ENCODE measurements at regions not wholly inside any gene's neighbourhood (a gene's known extent, or its start where the extent isn't known, plus 50 kb on each side); places are given as distances from the start of the nearest gene placed in this dataset.

- DNase-seq (ENCODE audit: low spot score): no peak
- TF ChIP-seq CTCF (IDR thresholded peaks at IDR 0.05; ENCODE audit: extremely low read depth, missing control alignments): no peak
Measured at GRCh38 chr13:90746230-90746629, 601.3 kb upstream of the MIR17HG start.

- no peak for TF ChIP-seq CTCF (IDR thresholded peaks at IDR 0.05; ENCODE audit: extremely low read depth, missing control alignments)
Measured at GRCh38 chr13:90750021-90750420, 597.5 kb upstream of the MIR17HG start.

GRCh38 chr13:90751026-90751425, 596.5 kb upstream of the MIR17HG start:
- DNase-seq (ENCODE audit: low spot score): no peak
- no peak for TF ChIP-seq CTCF (IDR thresholded peaks at IDR 0.05; ENCODE audit: extremely low read depth, missing control alignments)

More at GRCh38 chr13:90750021-90750420, 597.5 kb upstream of the MIR17HG start:
- DNase-seq (ENCODE audit: low spot score): no peak

GRCh38 chr13:90752070-90752469, 595.4 kb upstream of the MIR17HG start:
- DNase-seq (ENCODE audit: low spot score): no peak
- no peak for TF ChIP-seq CTCF (IDR thresholded peaks at IDR 0.05; ENCODE audit: extremely low read depth, missing control alignments)

GRCh38 chr13:90757127-90757680, 590.3 kb upstream of the MIR17HG start:
- TF ChIP-seq CTCF (IDR thresholded peaks at IDR 0.05; ENCODE audit: extremely low read depth, missing control alignments): no peak
- DNase-seq (ENCODE audit: low spot score): no peak

GRCh38 chr13:90760639-90761038, 586.8 kb upstream of the MIR17HG start:
- no peak for TF ChIP-seq CTCF (IDR thresholded peaks at IDR 0.05; ENCODE audit: extremely low read depth, missing control alignments)
- DNase-seq (ENCODE audit: low spot score): no peak

GRCh38 chr13:90763476-90764150, 583.9 kb upstream of the MIR17HG start:
- no peak for DNase-seq (ENCODE audit: low spot score)
- TF ChIP-seq CTCF (IDR thresholded peaks at IDR 0.05; ENCODE audit: extremely low read depth, missing control alignments): no peak
